ENCODE measurements at regions not wholly inside any gene's neighbourhood (a gene's known extent, or its start where the extent isn't known, plus 50 kb on each side); places are given as distances from the start of the nearest gene placed in this dataset.
"Not testable (repeated sequence)": the region's sequence is repeated elsewhere in the genome, so short reads cannot be mapped to it uniquely, and the experiment has no call there.

GRCh38 chr15:96796841-96797240 lies 466.3 kb downstream of the NR2F2 start:
- DNase-seq (ENCODE audit: low read depth in 1 of 2, low spot score in 1 of 2), result no peak

GRCh38 chr15:96801576-96802150 lies 471.2 kb downstream of the NR2F2 start:
- DNase-seq (ENCODE audit: low read depth in 1 of 2, low spot score in 1 of 2), result no peak

DNA sequence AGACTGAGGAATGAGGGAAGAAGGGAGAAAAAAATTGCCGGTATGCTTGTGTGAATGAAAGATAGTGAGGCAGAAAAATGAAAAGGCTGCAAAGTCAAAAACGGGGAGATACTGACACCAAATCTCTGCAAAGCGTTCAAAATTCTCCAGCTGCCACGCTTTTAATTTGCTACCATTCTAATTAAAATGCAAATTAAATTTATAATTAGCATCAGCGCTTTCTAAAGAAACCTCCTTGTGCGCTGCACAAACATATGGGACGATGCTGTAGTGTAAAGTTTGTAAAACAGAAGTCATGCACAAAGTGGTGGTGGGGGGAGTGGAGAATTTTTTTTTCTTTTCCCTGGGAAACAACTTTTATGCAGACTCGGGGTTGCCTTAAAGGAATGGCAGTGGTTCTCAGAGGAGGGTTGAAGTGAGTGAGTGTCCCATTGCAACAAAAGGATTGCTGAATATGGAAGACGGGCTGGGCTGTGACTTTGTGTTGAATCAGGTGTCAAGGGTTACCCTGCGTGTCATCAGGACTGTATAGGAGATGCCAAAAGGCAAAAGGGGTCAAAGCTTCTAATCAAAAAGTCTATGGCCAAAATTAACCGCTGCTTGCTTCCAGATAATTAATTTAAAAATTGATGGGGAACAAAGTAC lies 472.2 kb downstream of the NR2F2 start:
- no peak for DNase-seq (ENCODE audit: low read depth in 1 of 2, low spot score in 1 of 2)

DNA sequence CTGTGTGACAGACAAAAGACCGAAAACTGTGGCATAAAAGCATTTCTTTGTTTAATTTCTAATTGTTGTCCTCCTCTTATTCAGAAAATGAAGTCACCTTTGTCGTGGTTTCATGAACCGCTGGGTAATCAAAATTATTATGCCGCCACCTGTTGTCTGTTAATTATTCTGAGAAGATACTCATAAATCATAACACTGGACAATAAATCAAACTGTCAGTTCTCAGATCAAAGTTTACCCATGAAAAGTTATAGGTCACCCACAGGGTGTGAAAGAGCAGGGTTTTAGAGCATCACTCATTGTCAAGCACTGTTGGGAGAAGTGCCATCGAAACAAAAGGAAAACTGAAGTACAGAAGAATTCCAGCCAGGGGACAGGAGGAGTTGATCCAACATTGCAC lies 474.3 kb downstream of the NR2F2 start:
- no peak for DNase-seq (ENCODE audit: low read depth in 1 of 2, low spot score in 1 of 2)

DNA sequence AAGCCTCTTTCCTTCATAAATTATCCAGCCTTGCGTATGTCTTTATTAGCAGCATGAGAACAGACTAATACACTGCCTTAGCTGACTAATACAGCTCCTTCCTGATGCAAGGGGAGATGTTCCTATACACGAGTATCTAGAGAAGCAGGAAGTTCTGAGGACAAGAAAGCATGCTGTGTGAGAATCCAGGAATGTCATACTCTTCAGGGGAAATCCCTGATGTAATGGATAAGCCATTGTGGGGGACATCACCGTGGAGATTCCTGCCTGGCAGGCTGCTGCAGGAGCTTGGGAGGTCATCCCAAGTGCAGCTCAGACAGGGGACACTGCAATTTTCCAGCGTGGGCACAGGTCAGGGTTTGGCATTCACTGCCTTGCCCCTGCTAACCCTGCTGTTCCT lies 476.9 kb downstream of the NR2F2 start:
- no peak for DNase-seq (ENCODE audit: low read depth in 1 of 2, low spot score in 1 of 2)

- DNase-seq (ENCODE audit: low read depth in 1 of 2, low spot score in 1 of 2), result no peak
Measured at GRCh38 chr15:96817900-96818299, 487.4 kb downstream of the NR2F2 start.

- no peak for DNase-seq (ENCODE audit: low read depth in 1 of 2, low spot score in 1 of 2)
Measured at GRCh38 chr15:96818861-96819260, 488.4 kb downstream of the NR2F2 start.

DNA sequence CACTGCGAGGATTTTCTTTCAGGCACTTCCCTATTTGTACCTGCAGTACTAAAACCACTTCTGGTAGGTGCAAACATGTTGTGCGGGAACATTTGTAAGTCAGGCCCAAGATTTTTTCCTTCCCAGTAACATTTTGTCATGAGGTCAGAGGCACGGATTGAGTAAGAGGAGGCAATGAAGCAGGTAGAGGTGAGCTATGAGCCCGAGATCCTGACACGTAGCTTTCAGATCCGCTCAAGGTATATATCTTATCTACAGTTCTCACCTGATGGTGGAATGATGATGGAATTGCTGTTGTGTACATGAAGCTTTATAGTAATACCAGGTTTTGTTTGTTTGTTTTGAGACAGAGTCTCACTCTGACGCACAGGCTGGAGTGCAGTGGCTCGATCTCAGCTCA lies 497.5 kb downstream of the NR2F2 start:
- DNase-seq (ENCODE audit: low read depth in 1 of 2, low spot score in 1 of 2), result no peak

- no peak for DNase-seq (ENCODE audit: low read depth in 1 of 2, low spot score in 1 of 2)
Measured at GRCh38 chr15:96837241-96837970, 506.9 kb downstream of the NR2F2 start.

- no peak for DNase-seq (ENCODE audit: low read depth in 1 of 2, low spot score in 1 of 2)
Measured at GRCh38 chr15:96838081-96838480, 507.6 kb downstream of the NR2F2 start.

- DNase-seq (ENCODE audit: low read depth in 1 of 2, low spot score in 1 of 2), result no peak
Measured at GRCh38 chr15:96849271-96849900, 518.9 kb downstream of the NR2F2 start.

DNA sequence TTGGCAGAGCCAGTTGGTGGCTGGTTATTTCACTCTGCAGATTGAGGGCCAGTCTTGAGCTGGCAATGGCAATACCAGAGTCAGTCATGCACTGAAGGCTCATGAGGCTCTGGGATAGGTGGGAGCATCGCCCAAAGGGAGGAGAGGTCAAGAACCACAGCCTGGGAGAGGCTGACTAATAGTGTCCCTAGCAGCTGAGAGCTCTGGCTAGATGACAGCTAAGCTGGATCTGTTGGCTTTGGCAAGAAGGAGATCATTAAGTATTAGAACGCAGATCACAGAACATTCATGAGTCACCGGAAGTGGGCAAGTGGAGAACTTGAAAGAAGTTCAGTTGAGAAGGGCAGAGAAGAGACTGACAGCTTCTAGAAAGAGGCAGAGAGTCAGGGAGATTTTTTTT lies 521.1 kb downstream of the NR2F2 start:
- DNase-seq (ENCODE audit: low read depth in 1 of 2, low spot score in 1 of 2), result no peak

DNA sequence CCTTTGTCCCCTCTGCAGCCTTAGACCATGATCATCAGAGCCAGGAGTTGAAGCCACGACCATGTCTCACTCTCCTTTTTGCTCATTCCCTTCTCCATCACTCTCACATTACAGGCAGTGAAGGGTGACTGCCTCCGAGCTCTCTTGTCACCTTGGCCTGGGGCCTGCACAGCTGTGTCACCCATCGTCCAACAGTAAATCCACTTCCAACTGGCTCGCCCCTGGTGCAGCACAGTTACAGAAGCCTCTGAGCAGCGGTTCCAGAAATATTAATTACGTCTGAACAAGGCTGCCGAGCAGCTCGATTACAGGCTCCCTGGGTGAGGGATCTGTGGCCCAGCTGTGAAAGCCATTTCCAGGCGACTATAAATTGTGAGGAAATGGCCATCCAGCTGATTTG lies 528.2 kb downstream of the NR2F2 start:
- DNase-seq (ENCODE audit: low read depth in 1 of 2, low spot score in 1 of 2), result no peak

DNA sequence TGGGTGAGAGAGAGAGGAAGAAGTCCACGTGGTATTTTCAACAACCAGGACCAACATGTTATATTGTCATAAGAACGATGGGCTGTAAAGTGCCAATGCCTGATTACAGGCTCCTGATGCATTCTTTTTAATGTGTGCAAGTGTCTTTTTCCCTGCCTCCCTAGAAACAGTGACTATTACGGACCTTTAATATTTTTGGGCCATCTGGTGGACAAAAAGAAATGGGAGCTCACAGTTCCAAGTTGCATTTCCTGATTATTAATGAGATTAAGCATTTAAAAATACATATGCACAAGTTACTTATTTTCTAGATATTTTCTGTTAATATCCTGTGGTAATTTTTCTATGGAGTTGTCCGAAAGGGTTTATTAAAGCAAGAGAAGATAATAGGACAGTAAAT lies 530.2 kb downstream of the NR2F2 start:
- DNase-seq (ENCODE audit: low read depth in 1 of 2, low spot score in 1 of 2), result no peak

GRCh38 chr15:96867992-96868391 lies 537.5 kb downstream of the NR2F2 start:
- no peak for DNase-seq (ENCODE audit: low read depth in 1 of 2, low spot score in 1 of 2)

DNA sequence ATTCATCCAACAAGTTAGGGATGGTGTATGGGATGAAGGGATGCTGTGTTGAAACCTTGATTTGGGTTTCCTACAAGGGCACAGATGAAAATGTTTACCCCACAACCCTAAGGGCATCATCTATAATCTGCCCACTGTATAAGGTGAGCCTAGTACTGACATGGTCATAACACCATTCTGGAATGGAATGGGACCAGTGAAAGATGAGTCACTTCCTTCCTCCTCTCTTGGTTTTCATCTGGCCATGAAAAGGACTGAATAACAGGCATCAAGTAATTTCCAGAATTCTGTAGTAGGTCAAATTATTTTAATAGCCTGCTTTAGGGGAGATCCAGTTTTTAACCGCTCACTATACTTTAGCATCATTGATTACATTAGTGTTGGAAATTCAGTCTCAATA lies 538.6 kb downstream of the NR2F2 start:
- DNase-seq (ENCODE audit: low read depth in 1 of 2, low spot score in 1 of 2), result no peak

- DNase-seq (ENCODE audit: low read depth in 1 of 2, low spot score in 1 of 2), result no peak
Measured at GRCh38 chr15:96869790-96870189, 539.3 kb downstream of the NR2F2 start.

DNA sequence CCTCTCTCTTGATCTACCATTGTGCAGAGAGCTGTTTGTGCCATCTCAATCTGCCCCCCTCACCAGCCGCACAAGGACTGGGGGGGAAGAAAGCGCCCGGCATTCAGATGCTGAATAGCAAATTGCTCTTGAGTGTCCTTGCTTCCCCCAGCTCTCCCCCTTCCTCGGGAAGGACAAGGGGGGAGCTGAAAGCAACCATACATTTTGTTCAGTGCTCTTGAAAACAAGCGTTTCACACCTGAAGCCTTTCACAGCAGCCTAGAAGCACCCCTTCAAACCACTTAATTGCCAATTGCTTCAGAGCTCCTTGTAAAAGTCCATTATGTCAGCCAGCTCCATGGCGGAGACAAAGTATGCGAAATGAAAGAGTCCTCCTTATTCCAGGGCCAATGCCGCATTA lies 540.1 kb downstream of the NR2F2 start:
- DNase-seq (ENCODE audit: low read depth in 1 of 2, low spot score in 1 of 2), result no peak

DNA sequence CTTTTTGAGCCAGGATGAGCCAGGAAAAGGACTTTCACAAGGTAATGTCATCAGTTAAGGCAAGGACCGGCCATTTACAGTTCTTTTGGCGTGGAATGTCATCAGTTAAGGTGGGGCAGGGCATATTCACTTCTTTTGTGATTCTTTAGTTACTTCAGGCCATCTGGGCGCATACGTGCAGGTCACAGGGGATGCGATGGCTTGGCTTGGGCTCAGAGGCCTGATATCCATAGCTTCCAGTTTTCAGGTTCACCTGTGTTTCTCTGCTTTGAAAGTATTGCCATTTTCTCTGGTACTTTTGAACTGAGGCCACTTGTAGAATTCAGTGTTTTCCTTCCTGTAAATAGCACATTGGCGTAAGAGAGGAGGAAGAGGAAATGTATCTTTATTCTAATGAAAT lies 546.9 kb downstream of the NR2F2 start:
- not testable (repeated sequence) for DNase-seq (ENCODE audit: low read depth in 1 of 2, low spot score in 1 of 2)

DNA sequence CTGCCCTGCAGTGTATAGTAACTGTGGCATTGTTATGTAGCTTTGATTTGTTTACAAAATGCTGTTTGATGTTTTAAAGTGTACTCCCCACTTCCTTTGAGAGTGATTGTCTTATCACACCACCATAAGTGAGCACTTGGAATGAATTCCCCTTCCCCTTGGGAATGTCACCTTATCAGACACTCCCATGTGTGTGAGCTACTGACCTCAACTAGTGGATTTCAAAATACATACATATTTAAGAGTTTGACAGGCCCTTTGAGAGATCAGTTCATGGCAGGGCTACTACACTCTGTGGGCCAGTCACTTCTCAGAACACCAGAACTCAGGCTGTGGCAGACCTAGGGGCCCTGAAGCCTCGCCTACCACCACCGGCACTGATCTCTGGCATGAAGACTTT lies 547.6 kb downstream of the NR2F2 start:
- DNase-seq (ENCODE audit: low read depth in 1 of 2, low spot score in 1 of 2), result no peak

DNA sequence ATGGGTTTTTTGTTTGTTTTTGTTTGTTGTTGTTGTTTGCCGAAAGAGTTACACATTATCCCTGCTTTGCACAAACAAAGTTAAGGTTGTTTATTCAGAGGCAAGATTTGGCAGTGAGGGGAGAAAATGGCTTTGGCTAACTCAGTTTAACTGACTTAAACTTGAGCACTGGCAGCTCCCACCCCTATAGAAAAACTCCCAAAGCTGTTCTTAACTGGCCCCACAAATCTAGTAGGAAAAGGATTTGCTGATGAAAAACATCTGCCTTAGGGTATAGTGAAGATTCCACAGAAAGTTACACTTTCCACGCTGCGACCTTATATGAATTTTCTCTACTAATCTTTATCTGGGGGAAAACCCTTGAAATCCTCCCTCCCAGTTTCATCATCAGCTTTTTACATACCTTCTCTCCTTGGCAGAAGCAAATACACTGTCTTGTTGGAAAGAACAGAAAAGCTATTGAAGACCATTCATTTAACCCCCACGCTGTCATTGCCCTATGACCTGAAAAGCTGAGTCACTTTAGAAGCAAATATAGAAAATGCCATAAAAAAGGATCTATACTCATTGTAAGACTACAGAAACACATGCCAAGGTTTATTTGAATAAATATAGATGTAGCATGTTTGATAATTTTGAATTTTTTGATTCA lies 551.7 kb downstream of the NR2F2 start:
- DNase-seq (ENCODE audit: low read depth in 1 of 2, low spot score in 1 of 2), result no peak

DNA sequence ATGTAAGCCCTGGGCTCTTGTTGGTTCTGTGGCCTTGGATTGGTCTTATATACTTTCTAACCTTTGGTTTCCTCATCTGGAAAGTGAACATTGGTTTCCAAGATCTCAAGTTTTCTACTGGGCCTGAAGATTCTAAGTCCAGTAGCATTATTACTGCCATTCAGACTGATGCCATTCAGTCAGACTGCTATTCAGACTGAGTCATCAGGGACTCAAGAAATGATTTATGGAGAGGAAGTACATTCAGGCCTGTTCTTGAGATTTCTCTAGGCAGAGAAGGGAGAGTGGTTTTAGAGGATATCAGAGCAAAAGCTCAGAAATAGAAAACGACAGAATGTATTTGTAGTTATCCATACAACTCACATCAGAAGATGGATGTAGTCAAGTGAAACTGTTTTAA lies 557.2 kb downstream of the NR2F2 start:
- no peak for DNase-seq (ENCODE audit: low read depth in 1 of 2, low spot score in 1 of 2)

All from activated CD4-positive, alpha-beta T cell treated with anti-CD3 and anti-CD28 coated beads, Interleukin-2, amount 50 U/mL, for 24 hours (primary cell).